ENCODE measurements at regions not wholly inside any gene's neighbourhood (a gene's known extent, or its start where the extent isn't known, plus 50 kb on each side); places are given as distances from the start of the nearest gene placed in this dataset.

DNA sequence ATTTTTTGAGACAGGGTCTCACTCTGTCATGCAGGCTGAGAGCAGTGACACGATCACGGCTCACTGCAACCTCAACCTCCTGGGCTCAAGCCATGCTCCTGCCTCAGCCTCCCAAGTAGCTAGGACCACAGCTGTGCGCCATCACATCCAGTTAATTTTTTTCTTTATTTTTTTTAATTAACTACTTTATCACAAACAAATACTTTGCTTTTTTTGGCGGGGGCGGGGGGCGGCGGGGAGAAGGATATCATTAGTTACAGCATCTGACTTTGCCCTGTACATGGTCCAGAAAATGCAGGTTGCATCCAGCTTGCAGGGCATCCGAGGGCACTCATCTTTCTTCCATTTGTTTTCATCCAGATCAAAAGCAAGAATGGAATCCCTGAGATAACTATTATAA is 201.8 kb upstream of the IER5L start:
- DNase-seq: no peak

GRCh38 chr9:129379181-129379836 is 201.2 kb upstream of the IER5L start:
- DNase-seq: no peak

DNA sequence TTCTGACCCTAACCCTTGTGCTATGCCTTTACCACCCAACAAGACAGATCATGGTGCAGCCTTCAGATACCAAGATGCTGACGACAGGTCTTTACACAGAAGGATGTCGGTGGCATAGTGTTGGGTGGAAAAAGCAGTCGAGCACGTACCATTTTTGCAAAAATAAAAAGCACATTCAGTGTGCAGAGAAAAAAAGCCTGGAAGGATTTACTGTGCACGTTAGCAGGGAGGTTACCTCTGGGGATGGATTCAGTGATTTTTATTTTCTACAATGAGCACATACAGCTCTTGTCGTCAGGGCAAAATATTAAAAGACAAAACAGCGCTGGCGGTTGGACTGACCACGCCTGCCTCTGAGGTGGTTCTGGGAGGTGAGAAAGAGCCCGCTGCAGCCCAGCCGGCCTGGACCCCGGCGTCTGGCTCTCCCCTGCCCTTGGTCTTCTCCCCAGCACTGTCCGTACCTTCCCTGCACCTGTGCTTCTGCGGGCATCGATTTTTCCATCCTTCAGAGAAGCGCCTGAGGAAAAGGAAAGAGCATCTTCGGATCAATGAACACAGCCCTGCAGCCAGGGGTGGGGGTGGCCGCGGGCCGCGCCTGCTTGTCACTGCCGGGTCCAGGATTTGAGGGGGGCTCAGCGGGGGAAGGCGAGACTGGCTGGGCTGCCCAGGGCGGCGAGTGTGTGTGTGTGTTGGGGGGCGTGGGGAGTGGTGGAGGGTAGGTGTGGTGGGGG is 200.0 kb upstream of the IER5L start:
- no peak for DNase-seq

DNA sequence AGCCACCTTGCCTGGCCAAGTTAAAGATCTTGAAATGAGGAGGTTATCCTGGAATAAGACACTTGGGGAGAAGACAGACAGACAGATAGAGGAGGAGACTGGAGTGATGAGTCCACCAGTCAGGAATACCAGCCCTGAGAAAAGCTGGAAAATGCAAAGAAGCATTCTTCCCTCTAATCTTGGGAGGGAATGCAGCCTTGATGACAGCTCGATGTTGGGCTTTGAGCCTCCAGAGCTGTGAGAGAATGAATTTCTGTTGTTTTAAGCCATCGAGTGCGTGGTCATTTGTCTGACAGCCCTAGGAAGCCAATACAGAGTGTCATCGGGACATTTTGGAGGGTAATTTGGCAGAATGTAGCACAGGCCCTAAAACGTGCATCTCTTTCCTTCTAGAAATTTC is 199.1 kb upstream of the IER5L start:
- DNase-seq: no peak

DNA sequence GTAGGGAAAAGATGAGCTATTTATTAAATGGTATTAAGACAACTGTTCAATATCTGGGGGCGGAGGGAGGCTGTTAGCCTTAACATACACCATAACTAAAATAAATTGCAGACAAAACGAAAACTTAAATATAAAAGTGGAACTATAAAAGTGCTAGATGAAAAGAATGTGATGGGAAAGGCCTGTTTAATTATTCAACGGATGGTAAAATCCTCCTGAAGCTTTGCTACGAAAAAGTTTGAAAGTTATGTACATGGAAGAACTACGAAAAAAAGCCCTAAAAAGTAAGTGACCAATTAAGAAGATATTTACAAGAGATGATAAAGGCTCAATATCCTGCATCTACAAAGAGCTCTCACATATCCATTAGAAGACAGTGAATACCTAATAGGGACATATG is 197.8 kb upstream of the IER5L start:
- no peak for DNase-seq

DNA sequence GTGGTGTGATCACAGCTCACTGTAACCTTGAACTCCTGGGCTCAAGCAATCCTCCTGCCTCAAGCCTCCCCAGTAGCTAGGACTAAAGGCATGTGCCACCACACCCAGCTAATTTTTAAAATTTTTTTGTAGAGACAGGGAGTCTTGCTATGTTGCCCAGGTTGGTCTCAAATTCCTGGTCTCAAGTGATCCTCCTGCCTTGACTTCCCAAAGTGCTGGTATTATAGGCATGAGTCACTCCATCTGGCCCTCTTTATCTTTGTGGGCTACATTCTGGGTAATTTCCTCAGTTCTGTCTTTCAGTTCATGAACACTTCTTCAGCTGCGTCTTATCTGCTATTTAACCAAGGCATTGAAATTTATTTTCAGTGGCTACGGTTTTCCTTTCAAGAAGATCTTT is 196.6 kb upstream of the IER5L start:
- DNase-seq: no peak

DNA sequence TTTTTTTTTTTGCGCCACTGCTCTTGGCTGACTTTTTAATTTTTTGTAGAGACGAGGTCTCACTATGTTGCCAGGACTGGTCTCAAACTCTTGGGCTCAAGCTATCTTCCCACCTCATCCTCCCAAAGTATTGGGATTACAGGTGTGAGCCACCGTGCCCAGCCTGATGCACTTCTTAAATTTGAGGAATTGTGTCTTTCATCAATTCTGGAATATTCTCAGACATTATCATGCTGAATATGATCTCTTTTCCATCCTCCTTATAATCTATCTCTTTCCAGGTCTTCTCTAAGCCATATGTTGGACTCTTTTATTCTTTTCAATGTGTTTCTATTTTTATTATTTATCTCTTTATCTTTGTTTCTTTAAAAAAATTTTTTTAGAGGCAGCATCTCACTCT is 196.2 kb upstream of the IER5L start:
- DNase-seq: no peak

DNA sequence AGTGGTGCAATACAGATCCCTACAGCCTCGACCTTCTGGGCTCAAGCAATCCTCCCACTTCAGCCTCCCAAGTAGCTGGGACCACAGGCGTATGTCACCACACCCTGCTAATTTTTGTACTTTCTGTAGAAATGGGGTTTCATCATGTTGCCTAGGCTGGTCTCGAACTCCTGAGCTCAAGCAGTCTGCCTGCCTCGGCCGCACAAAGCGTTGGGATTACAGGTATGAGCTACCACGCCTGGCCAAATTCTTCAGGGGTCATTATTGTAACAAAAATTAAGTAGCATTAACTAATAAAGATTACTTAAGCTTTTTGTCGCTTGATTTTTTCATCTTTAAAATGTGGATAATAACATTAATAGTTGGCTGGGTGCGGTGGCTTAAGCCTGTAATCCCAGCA is 195.3 kb upstream of the IER5L start:
- DNase-seq: no peak

- DNase-seq: no peak
These were observed 192.7 kb upstream of the IER5L start for GRCh38 chr9:129370770-129371169.

GRCh38 chr9:129368444-129368978 is 190.4 kb upstream of the IER5L start:
- no peak for DNase-seq

DNA sequence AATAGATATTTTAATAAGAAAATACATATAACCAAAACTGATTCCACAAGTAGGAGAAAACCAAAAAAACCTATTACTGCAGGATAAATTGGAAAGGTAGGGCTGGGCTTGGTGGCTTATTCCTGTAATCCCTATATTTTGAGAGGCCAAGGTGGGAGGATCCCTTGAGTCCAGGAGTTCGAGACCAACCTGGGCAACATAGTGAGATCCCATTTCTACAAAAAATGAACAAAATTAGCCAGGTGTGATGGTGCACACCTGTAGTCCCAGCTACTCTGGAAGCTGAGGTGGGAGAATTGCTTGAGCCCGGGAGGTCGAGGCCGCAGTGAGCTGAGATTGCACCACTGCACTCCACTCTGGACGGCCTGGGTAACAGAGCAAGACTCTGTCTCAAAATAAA is 189.2 kb upstream of the IER5L start:
- DNase-seq: no peak

DNA sequence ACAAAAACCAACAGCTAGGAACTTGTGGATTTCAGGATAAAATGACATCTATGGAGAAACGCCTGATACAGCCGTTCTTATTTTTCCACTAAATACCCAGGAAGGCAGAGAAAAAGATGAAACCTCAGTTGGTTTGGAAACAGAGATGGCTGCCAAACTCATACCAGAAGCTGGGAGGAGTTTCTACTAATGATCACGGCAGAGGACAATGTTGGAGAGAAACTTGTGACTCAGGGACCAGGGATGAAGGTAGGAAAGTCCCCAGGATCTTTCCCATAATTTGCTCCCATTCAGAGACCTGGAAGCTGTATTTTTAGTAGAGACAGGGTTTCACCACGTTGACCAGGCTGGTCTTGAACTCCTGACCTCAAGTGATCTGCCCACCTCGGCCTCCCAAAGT is 187.1 kb upstream of the IER5L start:
- no peak for DNase-seq

- DNase-seq: no peak
These were observed 185.3 kb upstream of the IER5L start for GRCh38 chr9:129363216-129363873.

DNA sequence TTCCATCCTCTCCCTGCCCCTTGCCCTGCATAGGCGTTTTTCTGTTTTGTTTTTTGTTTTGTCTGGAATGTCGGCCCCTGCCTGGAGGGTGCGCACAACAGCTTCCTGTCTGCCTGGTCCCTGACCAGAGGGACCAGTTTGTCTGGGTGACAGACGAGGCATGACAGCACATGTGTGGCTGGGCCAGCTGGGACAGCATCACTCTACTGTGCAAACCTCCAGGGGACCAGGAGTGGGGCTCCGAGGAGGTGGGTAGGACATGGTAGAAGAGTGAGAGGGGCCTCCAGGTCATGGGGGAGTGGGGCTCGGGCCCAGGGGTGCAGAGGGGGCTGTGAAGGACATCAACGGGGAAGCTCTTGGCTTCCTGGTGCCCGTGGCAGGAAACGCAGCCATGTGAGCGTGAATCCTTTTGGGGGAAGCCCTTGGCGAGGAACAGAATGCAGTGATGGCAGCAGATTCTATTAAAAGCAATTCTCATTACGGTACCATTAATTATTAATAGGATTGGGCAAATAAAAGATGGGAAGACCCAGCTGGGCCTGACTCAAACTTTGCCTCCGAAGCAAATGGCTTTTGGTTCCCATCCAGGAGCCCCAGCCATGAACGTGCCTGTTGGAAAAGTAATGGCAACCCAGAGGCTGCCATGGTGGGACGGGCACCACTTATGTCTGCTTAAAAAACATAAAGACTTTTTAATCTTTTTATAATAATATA is 184.4 kb upstream of the IER5L start:
- no peak for DNase-seq

DNA sequence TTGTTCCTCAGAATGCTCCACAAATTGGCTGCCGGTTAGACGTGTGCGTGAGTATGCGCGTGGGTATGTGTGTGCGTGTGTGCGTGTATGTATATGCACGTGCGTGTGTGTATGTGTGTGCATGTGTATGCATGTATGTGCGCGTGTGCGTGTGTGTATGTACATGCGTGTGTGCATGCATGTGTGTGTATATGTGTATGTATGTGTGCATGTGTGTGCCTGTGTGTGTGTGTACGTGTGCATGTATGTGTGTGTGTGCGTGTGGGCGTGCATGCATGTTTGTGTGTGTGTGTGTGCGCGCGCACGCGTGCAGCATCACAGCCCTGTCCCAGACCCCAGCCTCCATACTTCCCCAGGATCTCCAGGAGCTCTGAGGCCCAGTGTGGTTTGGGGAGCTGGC is 183.1 kb upstream of the IER5L start:
- no peak for DNase-seq

DNA sequence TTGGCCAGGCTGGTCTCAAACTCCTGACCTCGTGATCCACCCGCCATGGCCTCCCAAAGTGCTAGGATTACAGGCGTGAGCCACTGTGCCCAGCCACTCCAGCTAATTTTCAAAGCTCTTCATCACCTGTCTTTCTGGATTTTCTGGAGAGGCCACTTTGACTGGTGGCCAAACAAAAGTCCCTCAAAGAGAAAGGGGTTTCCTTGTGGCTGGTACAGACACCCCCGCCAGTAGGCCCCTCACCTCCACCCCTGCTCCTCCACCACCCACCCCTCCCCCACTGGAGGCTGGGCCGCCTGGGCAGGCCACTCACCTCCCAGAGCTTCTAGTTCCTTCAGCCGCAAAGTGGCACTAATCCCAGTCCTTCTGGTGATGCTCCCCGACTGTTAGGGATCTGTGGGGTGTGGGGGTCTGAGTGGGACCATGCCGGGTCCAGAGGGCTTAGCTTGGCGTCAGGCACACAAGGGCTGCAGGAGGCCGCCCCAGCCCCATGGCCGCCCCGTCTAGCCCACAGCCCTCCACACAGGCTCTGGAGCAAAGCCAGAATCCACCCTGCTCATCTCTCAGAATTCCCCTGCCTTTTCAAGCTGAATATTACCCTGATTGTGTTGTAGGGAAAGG is 182.0 kb upstream of the IER5L start:
- no peak for DNase-seq

GRCh38 chr9:129359162-129359811 is 181.2 kb upstream of the IER5L start:
- no peak for DNase-seq

- no peak for DNase-seq
These were observed 180.6 kb upstream of the IER5L start for GRCh38 chr9:129358621-129359154.

GRCh38 chr9:129357773-129358245 is 179.7 kb upstream of the IER5L start:
- DNase-seq: no peak

DNA sequence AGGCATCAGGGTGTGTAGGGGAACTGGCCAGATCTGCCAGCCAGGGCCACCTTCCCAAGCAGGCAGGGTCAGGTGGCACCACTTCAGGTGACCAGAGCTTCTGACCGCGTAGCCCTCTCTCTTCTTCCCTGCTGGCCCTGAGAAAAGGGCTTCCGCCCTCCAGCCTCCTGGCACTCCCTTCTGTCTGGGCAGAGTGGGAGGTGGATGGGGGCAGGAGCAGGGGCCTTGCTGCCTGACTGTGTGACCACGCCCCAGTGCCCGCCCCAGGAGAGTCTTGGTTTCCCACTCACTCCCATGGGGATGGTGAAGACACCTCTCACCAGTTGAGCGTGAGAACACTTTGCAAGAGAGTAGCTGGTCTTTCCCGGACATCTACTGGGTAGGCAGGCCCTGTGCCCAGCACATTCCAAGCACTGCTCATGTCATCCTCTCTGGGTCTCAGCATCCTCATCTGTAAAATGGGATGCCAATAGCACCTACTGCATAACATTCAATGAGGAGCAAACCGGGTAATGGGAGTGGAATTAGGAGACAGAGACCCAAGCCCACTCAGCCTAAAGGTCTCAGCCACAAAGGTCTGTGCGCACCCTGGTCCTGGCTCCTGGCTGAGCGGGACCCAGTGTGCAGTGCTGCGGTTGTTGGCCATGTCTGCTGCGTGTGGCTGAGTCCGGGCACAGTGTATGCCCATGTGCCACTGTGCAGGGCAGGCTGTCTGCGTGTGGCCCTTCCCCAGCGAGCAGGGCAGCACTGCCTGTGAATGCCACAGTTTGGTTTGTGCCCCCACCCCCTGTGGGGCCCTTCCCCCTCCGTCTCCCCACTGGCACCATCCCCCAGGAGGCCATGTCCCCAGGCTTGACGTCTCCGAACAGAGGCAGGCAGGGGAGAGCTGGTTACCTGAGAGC is 179.1 kb upstream of the IER5L start:
- no peak for DNase-seq

GRCh38 chr9:129355631-129356030 is 177.6 kb upstream of the IER5L start:
- DNase-seq: no peak

Data from T-helper 1 cell (primary cell).